RWPE1 (cell line): ENCODE measurements at regions not wholly inside any gene's neighbourhood (a gene's known extent, or its start where the extent isn't known, plus 50 kb on each side); places are given as distances from the start of the nearest gene placed in this dataset.

Source experiments
- CTCF ChIA-PET: fragments of 350-600 bp; sonication (Branson Sonifier 250); formaldehyde crosslinking; extraction: SDS; loops from one replicate; lab custom pipeline; 2021; lab: Yijun Ruan, JAX
- POLR2A ChIA-PET: fragments of 400-600 bp; formaldehyde crosslinking; extraction: SDS; loops from one replicate; lab custom pipeline; 2020; ENCODE audit warnings: antibody characterized with exemption; ENCODE audit not compliant: low non-redundant PET; lab: Yijun Ruan, JAX
- DNase-seq: peaks from one replicate; pipeline ENCODE4 v3.0.0; 2012; ENCODE audit warnings: low spot score
- H3K27ac ChIP-seq: fragments of 450-650 bp; 2 replicates; pipeline ENCODE4 v1.5.1; 2017
- TF ChIP-seq, protein P1 (sequence below): fragments of 450-650 bp; conservative IDR thresholded peaks from 2 replicates; pipeline ENCODE4 v1.5.1; 2017; ENCODE audit warnings: low read depth, mild to moderate bottlenecking

DNA sequence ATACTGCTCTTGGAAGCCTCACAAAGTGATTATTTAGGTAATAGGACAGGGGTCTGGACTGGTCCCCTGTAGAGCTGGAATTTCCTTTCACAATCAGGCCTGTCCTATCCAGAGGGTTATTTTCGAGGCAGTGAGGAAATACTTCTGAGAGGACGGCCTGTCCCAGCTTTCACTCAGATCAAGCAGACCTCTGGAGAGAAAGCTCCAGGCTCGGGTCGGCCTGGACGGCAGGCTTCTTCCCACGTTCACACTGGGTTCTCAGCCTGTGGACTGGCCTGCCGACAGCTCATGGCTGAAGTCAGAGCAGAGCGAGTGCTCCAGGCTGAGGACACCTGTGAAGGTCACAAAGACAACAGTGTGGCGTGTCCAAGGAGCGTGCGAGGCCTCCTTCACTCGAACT is 405.3 kb downstream of the VPS13C start:
- TF ChIP-seq, protein P1, sequence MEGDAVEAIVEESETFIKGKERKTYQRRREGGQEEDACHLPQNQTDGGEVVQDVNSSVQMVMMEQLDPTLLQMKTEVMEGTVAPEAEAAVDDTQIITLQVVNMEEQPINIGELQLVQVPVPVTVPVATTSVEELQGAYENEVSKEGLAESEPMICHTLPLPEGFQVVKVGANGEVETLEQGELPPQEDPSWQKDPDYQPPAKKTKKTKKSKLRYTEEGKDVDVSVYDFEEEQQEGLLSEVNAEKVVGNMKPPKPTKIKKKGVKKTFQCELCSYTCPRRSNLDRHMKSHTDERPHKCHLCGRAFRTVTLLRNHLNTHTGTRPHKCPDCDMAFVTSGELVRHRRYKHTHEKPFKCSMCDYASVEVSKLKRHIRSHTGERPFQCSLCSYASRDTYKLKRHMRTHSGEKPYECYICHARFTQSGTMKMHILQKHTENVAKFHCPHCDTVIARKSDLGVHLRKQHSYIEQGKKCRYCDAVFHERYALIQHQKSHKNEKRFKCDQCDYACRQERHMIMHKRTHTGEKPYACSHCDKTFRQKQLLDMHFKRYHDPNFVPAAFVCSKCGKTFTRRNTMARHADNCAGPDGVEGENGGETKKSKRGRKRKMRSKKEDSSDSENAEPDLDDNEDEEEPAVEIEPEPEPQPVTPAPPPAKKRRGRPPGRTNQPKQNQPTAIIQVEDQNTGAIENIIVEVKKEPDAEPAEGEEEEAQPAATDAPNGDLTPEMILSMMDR = no peak
- ChIA-PET POLR2A (no interaction called here), CTCF (no interaction called here)
- H3K27ac ChIP-seq = no peak overlapping the region
- no peak for DNase-seq

DNA sequence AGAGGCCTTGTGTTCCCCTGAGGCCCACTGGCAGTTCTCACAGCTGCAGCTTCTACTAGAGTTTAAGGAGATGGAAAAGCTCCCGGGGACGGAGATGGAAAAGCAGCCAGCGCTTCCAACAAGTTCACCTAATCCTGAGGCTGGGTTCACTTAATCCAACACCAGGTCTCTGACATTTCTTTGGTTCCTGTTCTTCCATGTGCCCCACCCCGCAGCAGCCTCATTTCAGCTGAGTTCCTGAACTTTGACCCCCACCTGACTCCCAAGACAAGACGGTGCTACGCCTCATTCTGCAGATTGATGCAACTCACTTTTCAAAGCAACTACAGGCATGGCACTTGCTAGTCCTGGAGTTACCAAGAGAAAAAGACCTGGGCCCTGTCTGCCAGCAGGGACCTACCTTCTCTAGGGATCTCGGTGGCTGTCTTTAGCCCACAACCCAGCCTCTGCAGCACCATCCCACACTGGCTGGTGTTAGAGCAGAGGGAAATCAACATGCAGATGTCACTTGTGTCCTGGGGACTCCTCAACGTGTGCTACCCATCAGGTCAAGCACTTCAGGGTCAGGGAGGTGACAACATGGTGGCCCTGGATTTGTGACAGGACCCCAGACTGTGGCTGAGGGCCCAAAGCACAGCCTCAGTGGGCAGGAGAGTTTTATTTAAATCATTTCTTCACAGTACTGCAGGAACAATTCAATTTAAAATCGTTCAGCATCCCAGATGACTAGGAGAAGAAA is 406.1 kb downstream of the VPS13C start:
- no peak overlapping the region for H3K27ac ChIP-seq
- ChIA-PET CTCF (interaction anchor here (0.6 kb wide), 1 partner anchor 56 kb away, joined by 4 read pairs; no protein-coding TSS in a partner anchor), POLR2A (interaction anchor here (0.6 kb wide), 1 partner anchor 8 kb away, joined by 3 read pairs; no protein-coding TSS in a partner anchor)
- DNase-seq = no peak
- TF ChIP-seq, protein P1 = no peak

DNA sequence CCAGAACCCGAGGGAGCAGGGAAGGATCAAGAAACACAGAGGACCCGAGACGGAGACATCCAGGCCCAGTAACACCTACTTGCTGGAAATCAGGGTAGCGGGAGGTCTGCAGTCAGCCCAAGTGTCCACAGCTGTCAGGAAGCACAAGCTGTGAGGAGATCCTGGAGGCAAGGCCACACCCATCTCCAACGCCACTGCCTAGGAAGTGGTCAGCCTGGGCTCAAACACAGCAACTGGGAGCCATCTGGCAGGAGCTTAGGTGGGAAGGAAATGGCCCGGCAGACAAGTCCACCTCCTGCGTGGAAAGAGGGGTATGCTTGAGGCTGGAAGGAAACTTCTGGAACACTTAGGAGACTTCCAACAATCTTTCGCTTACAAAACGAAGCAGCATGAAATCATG is 407.1 kb downstream of the VPS13C start:
- TF ChIP-seq, protein P1 = no peak
- H3K27ac ChIP-seq = no peak overlapping the region
- DNase-seq = no peak
- POLR2A ChIA-PET = no interaction called here
- CTCF ChIA-PET = interaction anchor here (0.6 kb wide), 1 partner anchor 55 kb away, joined by 4 read pairs; no protein-coding TSS in a partner anchor

DNA sequence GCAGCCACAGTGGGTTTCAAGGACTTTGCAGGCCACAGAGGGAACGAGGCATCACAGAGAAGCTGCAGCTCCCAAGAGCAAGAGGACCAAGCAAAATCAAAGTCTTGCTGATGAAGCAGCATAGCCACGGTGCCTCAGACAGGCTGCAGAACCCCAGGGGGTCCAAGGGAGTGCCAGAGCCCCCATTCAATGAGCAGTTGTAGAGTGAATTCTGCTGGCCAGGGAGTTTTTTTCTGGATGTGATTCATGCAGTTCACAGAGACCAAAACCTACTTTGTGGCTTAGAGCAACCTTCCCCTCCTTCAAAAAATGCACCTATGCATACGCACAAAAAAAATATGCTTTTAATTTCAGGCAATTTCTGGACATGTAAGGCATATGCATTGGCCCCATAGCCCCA is 409.0 kb downstream of the VPS13C start:
- CTCF ChIA-PET = no interaction called here
- no peak for DNase-seq
- TF ChIP-seq, protein P1 = no peak
- POLR2A ChIA-PET = no interaction called here
- H3K27ac ChIP-seq = no peak overlapping the region

DNA sequence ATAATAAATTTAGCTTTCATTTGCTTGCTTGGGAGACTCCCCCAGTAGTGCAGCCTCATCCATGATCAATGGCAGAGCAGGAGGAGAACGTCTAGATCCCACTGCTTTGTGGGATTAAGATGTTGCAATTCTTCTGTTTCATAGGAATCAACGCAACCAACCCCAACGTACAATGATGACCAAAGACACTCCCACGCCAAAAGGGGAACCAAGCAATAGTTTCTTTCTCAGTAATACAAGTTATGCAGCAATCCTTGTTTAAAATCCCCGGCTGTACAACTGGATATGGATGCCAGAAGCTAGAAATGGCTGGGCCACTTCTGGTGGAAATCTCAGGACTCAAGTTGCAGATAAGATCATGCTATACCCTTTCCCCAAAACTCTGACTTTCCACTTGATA is 411.2 kb downstream of the VPS13C start:
- CTCF ChIA-PET = interaction anchor here (0.6 kb wide), 1 partner anchor 131 kb away, joined by 3 read pairs; no protein-coding TSS in a partner anchor
- H3K27ac ChIP-seq = no peak overlapping the region
- POLR2A ChIA-PET = no interaction called here
- TF ChIP-seq, protein P1 = no peak
- DNase-seq = no peak

DNA sequence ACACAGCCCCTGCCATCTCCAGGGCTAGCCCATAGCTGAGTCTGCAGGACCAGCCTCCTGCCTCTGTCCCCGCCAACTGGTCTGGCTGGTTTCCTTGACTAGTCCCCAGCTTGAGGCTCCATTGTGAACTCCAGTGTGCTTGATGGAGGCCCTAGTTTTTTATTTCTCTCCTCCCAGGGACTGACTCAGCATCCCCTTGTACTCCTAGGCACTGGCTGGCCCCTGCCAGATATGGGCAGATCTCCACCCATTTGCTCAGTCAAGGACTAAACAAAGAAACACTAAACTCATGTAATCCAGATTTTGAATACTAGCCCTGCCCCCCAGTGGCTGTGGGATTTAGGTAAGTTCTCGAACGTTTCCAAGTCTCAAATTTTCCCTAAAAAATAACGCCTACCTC is 415.4 kb upstream of the RORA start:
- H3K27ac ChIP-seq = no peak overlapping the region
- TF ChIP-seq, protein P1 = no peak
- POLR2A ChIA-PET = no interaction called here
- DNase-seq = no peak
- CTCF ChIA-PET = no interaction called here
